IMR-90 (cell line): ENCODE measurements at regions not wholly inside any gene's neighbourhood (a gene's known extent, or its start where the extent isn't known, plus 50 kb on each side); places are given as distances from the start of the nearest gene placed in this dataset.

Experiments used
- ATAC-seq: fragments of 200-7000 bp; cut with Tn5 transposase; 2 replicates; pipeline ENCODE4 v1.9.1; 2020; ENCODE audit warnings: low read depth, mild to moderate bottlenecking, moderate library complexity
- BruUV-seq: library from RNA; stranded (reverse); fragments of 400-500 nt; replicated peaks from 2 replicates; lab custom pipeline; 2021; lab: Mats Ljungman, UMichigan
- CTCF ChIA-PET: fragments of 300-600 bp; formaldehyde crosslinking; extraction: SDS; loops from one replicate; lab custom pipeline; 2021; ENCODE audit warnings: antibody characterized with exemption; lab: Yijun Ruan, JAX
- POLR2A ChIA-PET: fragments of 300-600 bp; sonication (Branson Sonifier 250); formaldehyde crosslinking; loops from one replicate; lab custom pipeline; 2022; ENCODE audit warnings: antibody characterized with exemption; ENCODE audit not compliant: unreplicated experiment; lab: Charles Lee
- DNase-seq: peaks from one replicate; pipeline ENCODE4 v3.0.0; 2013
- H2AFZ ChIP-seq: replicated peaks from 2 replicates; pipeline ENCODE3; 2013; ENCODE audit warnings: low read length, mild to moderate bottlenecking; ENCODE audit not compliant: poor library complexity
- H2AK5ac ChIP-seq: 2 replicates; pipeline ENCODE4 v1.6.1; 2013; ENCODE audit warnings: low read depth, low read length, inconsistent platforms
- H2AK9ac ChIP-seq: replicated peaks from 2 replicates; pipeline ENCODE3; 2013; ENCODE audit warnings: mild to moderate bottlenecking, low read depth, low read length, moderate library complexity; ENCODE audit not compliant: poor library complexity
- H2BK120ac ChIP-seq: 2 replicates; pipeline ENCODE4 v1.6.1; 2013; ENCODE audit warnings: low read depth, low read length, inconsistent platforms
- H2BK15ac ChIP-seq: 3 replicates; pipeline ENCODE4 v1.6.1; 2013; ENCODE audit warnings: low read depth, low read length, inconsistent platforms
- H2BK20ac ChIP-seq: 2 replicates; pipeline ENCODE4 v1.6.1; 2013; ENCODE audit warnings: low read depth, mild to moderate bottlenecking, inconsistent platforms, low read length, moderate library complexity
- H2BK5ac ChIP-seq: 2 replicates; pipeline ENCODE4 v1.6.1; 2013; ENCODE audit warnings: mild to moderate bottlenecking, low read depth, low read length, inconsistent platforms; ENCODE audit not compliant: poor library complexity, severe bottlenecking
- H3K14ac ChIP-seq: replicated peaks from 2 replicates; pipeline ENCODE4 v1.6.1; 2013; ENCODE audit warnings: low read depth, low read length, inconsistent platforms
- H3K18ac ChIP-seq: 2 replicates; pipeline ENCODE4 v1.6.1; 2013; ENCODE audit warnings: low read depth, low read length, control low read depth
- H3K23ac ChIP-seq: 2 replicates; pipeline ENCODE4 v1.6.1; 2013; ENCODE audit warnings: low read depth, low read length, inconsistent platforms
- H3K27ac ChIP-seq: 2 replicates; pipeline ENCODE4 v1.5.1; 2013; ENCODE audit warnings: mild to moderate bottlenecking, control low read depth, low read length; ENCODE audit not compliant: insufficient read depth
- H3K27me3 ChIP-seq: 2 replicates; pipeline ENCODE4 v1.6.1; 2013; ENCODE audit warnings: low read length; ENCODE audit not compliant: control insufficient read depth, insufficient read depth
- H3K36me3 ChIP-seq: 2 replicates; pipeline ENCODE4 v1.6.1; 2013; ENCODE audit warnings: low read length, mixed read lengths; ENCODE audit not compliant: control insufficient read depth, insufficient read depth
- H3K4ac ChIP-seq: 2 replicates; pipeline ENCODE4 v1.6.1; 2013; ENCODE audit warnings: low read depth, low read length, inconsistent platforms
- H3K4me1 ChIP-seq: 2 replicates; pipeline ENCODE4 v1.6.1; 2013; ENCODE audit warnings: low read length, mixed read lengths; ENCODE audit not compliant: control insufficient read depth, insufficient read depth
- H3K4me2 ChIP-seq: 2 replicates; pipeline ENCODE4 v1.6.1; 2013; ENCODE audit warnings: low read depth, mild to moderate bottlenecking, control low read depth, low read length, moderate library complexity
- H3K4me3 ChIP-seq: 2 replicates; pipeline ENCODE4 v1.5.1; 2013; ENCODE audit warnings: low read depth, mild to moderate bottlenecking, control low read depth, low read length, moderate library complexity; ENCODE audit not compliant: insufficient read depth
- H3K56ac ChIP-seq: 2 replicates; pipeline ENCODE4 v1.6.1; 2013; ENCODE audit warnings: low read length, inconsistent platforms; ENCODE audit not compliant: insufficient read depth; ENCODE audit errors: extremely low read depth
- H3K79me1 ChIP-seq, 2 experiments: 2 replicates each; pipeline ENCODE4 v1.6.1; 2013; ENCODE audit warnings: low read length in 2 of 2, inconsistent platforms in 1 of 2, low read depth in 1 of 2
- H3K9ac ChIP-seq: 2 replicates; pipeline ENCODE4 v1.6.1; 2013; ENCODE audit warnings: low read depth, low read length, control low read depth
- H3K9me1 ChIP-seq: 2 replicates; pipeline ENCODE4 v1.6.1; 2013; ENCODE audit warnings: low read length, inconsistent platforms; ENCODE audit not compliant: insufficient read depth
- H3K9me3 ChIP-seq: 2 replicates; pipeline ENCODE4 v1.6.1; 2013; ENCODE audit warnings: low read length; ENCODE audit not compliant: control insufficient read depth, insufficient read depth
- H4K20me1 ChIP-seq: 2 replicates; pipeline ENCODE4 v1.6.1; 2013; ENCODE audit warnings: low read length, inconsistent platforms; ENCODE audit not compliant: insufficient read depth
- H4K5ac ChIP-seq: 2 replicates; pipeline ENCODE4 v1.6.1; 2013; ENCODE audit warnings: mild to moderate bottlenecking, low read depth, low read length, control low read depth
- H4K8ac ChIP-seq, 2 experiments: 2 replicates each; pipeline ENCODE4 v1.6.1; 2013; ENCODE audit warnings: low read depth in 2 of 2, low read length in 2 of 2, control low read depth in 1 of 2, inconsistent platforms in 1 of 2
- H4K91ac ChIP-seq: 2 replicates; pipeline ENCODE4 v1.6.1; 2013; ENCODE audit warnings: low read depth, low read length, inconsistent platforms; ENCODE audit not compliant: insufficient read depth
- BHLHE40 ChIP-seq: fragments of 150-350 bp; IDR thresholded peaks from 2 replicates; pipeline ENCODE4 v1.6.1; 2016; ENCODE audit warnings: mild to moderate bottlenecking, low read depth, low read length
- CEBPB ChIP-seq: IDR thresholded peaks from 2 replicates; pipeline ENCODE4 v1.6.1; 2012; ENCODE audit warnings: low read depth, low read length, improper control_type of control experiment
- CHD1 ChIP-seq: IDR thresholded peaks from 2 replicates; pipeline ENCODE4 v1.6.1; 2012; ENCODE audit warnings: low read depth, low read length, improper control_type of control experiment
- CTCF ChIP-seq: conservative IDR thresholded peaks from 2 replicates; pipeline ENCODE4 v1.5.1; 2012; ENCODE audit warnings: mild to moderate bottlenecking, low read depth, low read length, improper control_type of control experiment
- FOS ChIP-seq: fragments of 150-350 bp; IDR thresholded peaks from 2 replicates; pipeline ENCODE4 v1.6.1; 2016; ENCODE audit warnings: low read depth, low read length
- MAFK ChIP-seq: IDR thresholded peaks from 2 replicates; pipeline ENCODE4 v1.6.1; 2012; ENCODE audit warnings: low read depth, low read length, improper control_type of control experiment
- MXI1 ChIP-seq: IDR thresholded peaks from 2 replicates; pipeline ENCODE4 v1.6.1; 2012; ENCODE audit warnings: low read depth, mild to moderate bottlenecking, low read length, moderate library complexity, borderline replicate concordance
- NFE2L2 ChIP-seq: fragments of 150-350 bp; IDR thresholded peaks from 2 replicates; pipeline ENCODE4 v1.6.1; 2016; ENCODE audit warnings: low read depth, mild to moderate bottlenecking, low read length
- RAD21 ChIP-seq: IDR thresholded peaks from 2 replicates; pipeline ENCODE4 v1.6.1; 2012; ENCODE audit warnings: low read length, improper control_type of control experiment
- RCOR1 ChIP-seq: IDR thresholded peaks from 2 replicates; pipeline ENCODE4 v1.6.1; 2012; ENCODE audit warnings: mild to moderate bottlenecking, low read length, improper control_type of control experiment; ENCODE audit not compliant: insufficient replicate concordance
- RFX5 ChIP-seq: IDR thresholded peaks from 2 replicates; pipeline ENCODE4 v1.8.0; 2012; ENCODE audit warnings: low read depth, mild to moderate bottlenecking, low read length, moderate library complexity
- SMC3 ChIP-seq: fragments of 150-350 bp; IDR thresholded peaks from 2 replicates; pipeline ENCODE4 v1.6.1; 2016; ENCODE audit warnings: low read depth, mild to moderate bottlenecking, antibody characterized with exemption, low read length, moderate library complexity
- USF2 ChIP-seq: fragments of 150-350 bp; IDR thresholded peaks from 2 replicates; pipeline ENCODE4 v1.6.1; 2017; ENCODE audit warnings: mild to moderate bottlenecking, antibody characterized with exemption, low read length, low read depth
- whole genome bisulfite sequencing, 2 experiments: methylation state at CpG; one replicate each; pipeline versions ENCODE4 v1.1.5 to v1.1.7; 2013; ENCODE audit warnings: missing lambda C conversion rate in 2 of 2; ENCODE audit not compliant: insufficient read length in 1 of 2; ENCODE audit errors: extremely low coverage in 2 of 2; 5-methylcytosine and 5-hydroxymethylcytosine counted together
- dilution Hi-C: fragments of 300-500 bp; cut with HindIII; formaldehyde crosslinking; loops from one replicate; pipeline ENCODE4 v1.14.3; 2018; ENCODE audit warnings: low sequenced_read_pairs; ENCODE audit not compliant: unreplicated experiment
- in situ Hi-C: fragments of 300-500 bp; cut with MboI; formaldehyde crosslinking; loops from 3 replicates; pipeline ENCODE4 v1.14.3; 2019; ENCODE audit warnings: low sequenced_read_pairs, inconsistent platforms, mixed read lengths
- intact Hi-C: fragments of 100-400 bp; cut with micrococcal nuclease; formaldehyde crosslinking; loops from 2 replicates; pipeline ENCODE4 v1.10.0; 2022
- TF ChIP-seq, protein P1 (sequence below): fragments of 150-350 bp; IDR thresholded peaks from 2 replicates; pipeline ENCODE4 v1.6.1; 2016; ENCODE audit warnings: low read depth, mild to moderate bottlenecking, low read length, moderate library complexity, borderline replicate concordance

GRCh38 chr2:35447215-35447614 lies 908.4 kb upstream of the CRIM1 start:
- Histone ChIP-seq H3K23ac (no peak overlapping the region), H3K4me3 (no peak overlapping the region), H2BK20ac (no peak overlapping the region), H3K27me3 (no peaks in the 10 kb centered on the region), H4K8ac (no peak overlapping the region), H3K18ac (no peak overlapping the region), H3K9me1 (no peaks in the 10 kb centered on the region), H3K9ac (no peak overlapping the region), H4K91ac (no peak overlapping the region), H3K9me3 (no peaks in the 10 kb centered on the region; the same call in 1 of the 2 replicates), H3K56ac (no peak overlapping the region), H3K36me3 (no peaks in the 10 kb centered on the region), H3K79me1 (no peaks in the 10 kb centered on the region), H2AK5ac (no peak overlapping the region), H2BK5ac (no peak overlapping the region), H4K5ac (no peak overlapping the region), H3K4me2 (no peak overlapping the region), H2BK120ac (no peak overlapping the region), H3K4me1 (no peaks in the 10 kb centered on the region), H3K27ac (no peak overlapping the region), H2AK9ac (no peak overlapping the region), H2BK15ac (no peak overlapping the region), H2AFZ (no peak overlapping the region), H4K20me1 (no peaks in the 10 kb centered on the region), H3K4ac (no peak overlapping the region), H3K14ac (no peak overlapping the region)
- ChIA-PET POLR2A (no interaction called here), CTCF (no interaction called here)
- WGBS, 2 experiments: no CpG with 5 or more reads among the region's 5 CpGs
- in situ Hi-C loops: no loop called here
- dilution Hi-C loops: no loop called here
- no peak for DNase-seq
- ATAC-seq: no peak
- TF ChIP-seq USF2 (no peak), RAD21 (no peak), NFE2L2 (no peak), CTCF (no peak), MXI1 (no peak), SMC3 (no peak), RCOR1 (no peak), RFX5 (no peak), MAFK (no peak), CEBPB (no peak), FOS (no peak), CHD1 (no peak), BHLHE40 (no peak)
- TF ChIP-seq, protein P1, sequence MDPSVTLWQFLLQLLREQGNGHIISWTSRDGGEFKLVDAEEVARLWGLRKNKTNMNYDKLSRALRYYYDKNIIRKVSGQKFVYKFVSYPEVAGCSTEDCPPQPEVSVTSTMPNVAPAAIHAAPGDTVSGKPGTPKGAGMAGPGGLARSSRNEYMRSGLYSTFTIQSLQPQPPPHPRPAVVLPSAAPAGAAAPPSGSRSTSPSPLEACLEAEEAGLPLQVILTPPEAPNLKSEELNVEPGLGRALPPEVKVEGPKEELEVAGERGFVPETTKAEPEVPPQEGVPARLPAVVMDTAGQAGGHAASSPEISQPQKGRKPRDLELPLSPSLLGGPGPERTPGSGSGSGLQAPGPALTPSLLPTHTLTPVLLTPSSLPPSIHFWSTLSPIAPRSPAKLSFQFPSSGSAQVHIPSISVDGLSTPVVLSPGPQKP: no peak
- intact Hi-C loops: no loop called here
- no TSS peak for BruUV-seq
